PC-3 (cell line): ENCODE measurements at regions not wholly inside any gene's neighbourhood (a gene's known extent, or its start where the extent isn't known, plus 50 kb on each side); places are given as distances from the start of the nearest gene placed in this dataset.

Experiments
- ATAC-seq: fragments of 200-7000 bp; cut with Tn5 transposase; 2 replicates; pipeline ENCODE4 v1.9.1; 2020; ENCODE audit warnings: mild to moderate bottlenecking, moderate library complexity
- BruUV-seq: library from RNA; stranded (reverse); fragments of 400-500 nt; replicated peaks from 2 replicates; lab custom pipeline; 2021; lab: Mats Ljungman, UMichigan
- CTCF ChIA-PET: fragments of 300-600 bp; sonication (Branson Sonifier 250); formaldehyde crosslinking; loops from one replicate; lab custom pipeline; 2022; ENCODE audit warnings: antibody characterized with exemption; lab: Charles Lee
- POLR2A ChIA-PET: fragments of 300-600 bp; sonication (Branson Sonifier 250); formaldehyde crosslinking; loops from one replicate; lab custom pipeline; 2022; ENCODE audit warnings: antibody characterized with exemption; ENCODE audit not compliant: unreplicated experiment; lab: Charles Lee
- DNase-seq: peaks from one replicate; pipeline ENCODE4 v3.0.0-alpha.2; 2015
- H2AFZ ChIP-seq: fragments of 300-600 bp; sonication (generic); 2 replicates; pipeline ENCODE4 v1.6.0; 2016; ENCODE audit warnings: antibody characterized with exemption, low read length
- H3F3A ChIP-seq: fragments of 300-600 bp; sonication (generic); one replicate; pipeline ENCODE4 v1.6.0; 2017; ENCODE audit warnings: antibody characterized with exemption, low read length, control low read depth, mild to moderate bottlenecking; ENCODE audit not compliant: unreplicated experiment
- H3K27ac ChIP-seq: fragments of 300-600 bp; sonication (generic); 2 replicates; pipeline ENCODE4 v1.5.1; 2016; ENCODE audit warnings: mild to moderate bottlenecking, low read length
- H3K27me3 ChIP-seq: fragments of 300-600 bp; sonication (generic); 2 replicates; pipeline ENCODE4 v1.6.1; 2016; ENCODE audit warnings: low read length, mixed read lengths
- H3K36me3 ChIP-seq: fragments of 300-600 bp; sonication (generic); 2 replicates; pipeline ENCODE4 v1.6.1; 2016; ENCODE audit warnings: low read depth, mixed run types, low read length, mixed read lengths
- H3K4me1 ChIP-seq: fragments of 300-600 bp; sonication (generic); 2 replicates; pipeline ENCODE4 v1.5.1; 2016; ENCODE audit warnings: low read length; ENCODE audit not compliant: insufficient read depth
- H3K4me2 ChIP-seq: fragments of 300-600 bp; sonication (generic); 2 replicates; pipeline ENCODE4 v1.6.0; 2016; ENCODE audit warnings: low read length
- H3K4me3 ChIP-seq: fragments of 300-600 bp; sonication (generic); 2 replicates; pipeline ENCODE4 v1.5.1; 2016; ENCODE audit warnings: mild to moderate bottlenecking, low read length, mixed read lengths
- H3K79me2 ChIP-seq: fragments of 300-600 bp; sonication (generic); 2 replicates; pipeline ENCODE4 v1.6.1; 2017; ENCODE audit warnings: low read length, mixed read lengths
- H3K9ac ChIP-seq: fragments of 300-600 bp; sonication (generic); 2 replicates; pipeline ENCODE4 v1.6.0; 2016; ENCODE audit warnings: mild to moderate bottlenecking, low read length
- H3K9me2 ChIP-seq: fragments of 300-600 bp; sonication (generic); replicated peaks from 2 replicates; pipeline ENCODE4 v1.6.1; 2016; ENCODE audit warnings: mixed run types, low read length, mixed read lengths
- H3K9me3 ChIP-seq: fragments of 300-600 bp; sonication (generic); 2 replicates; pipeline ENCODE4 v1.6.1; 2016; ENCODE audit warnings: low read length, mixed read lengths
- H4K20me1 ChIP-seq: fragments of 300-600 bp; sonication (generic); 2 replicates; pipeline ENCODE4 v1.6.1; 2016; ENCODE audit warnings: low read length, mixed read lengths
- EZH2 ChIP-seq: fragments of 300-600 bp; sonication (generic); IDR thresholded peaks from one replicate; pipeline ENCODE4 v1.6.1; 2017; ENCODE audit warnings: antibody characterized with exemption, mild to moderate bottlenecking, low read length; ENCODE audit not compliant: unreplicated experiment
- EZH2phosphoT487 ChIP-seq: fragments of 300-600 bp; sonication (generic); IDR thresholded peaks from 2 replicates; pipeline ENCODE4 v1.6.1; 2018; ENCODE audit warnings: mild to moderate bottlenecking, antibody characterized with exemption, low read length, borderline replicate concordance
- intact Hi-C: fragments of 100-400 bp; cut with micrococcal nuclease; formaldehyde crosslinking; loops from 2 replicates; pipeline ENCODE4 v1.9.0; 2023
- TF ChIP-seq, protein P1 (sequence below): fragments of 300-600 bp; sonication (generic); conservative IDR thresholded peaks from 2 replicates; pipeline ENCODE4 v1.5.1; 2017; ENCODE audit warnings: antibody characterized with exemption, low read depth, mild to moderate bottlenecking, low read length

DNA sequence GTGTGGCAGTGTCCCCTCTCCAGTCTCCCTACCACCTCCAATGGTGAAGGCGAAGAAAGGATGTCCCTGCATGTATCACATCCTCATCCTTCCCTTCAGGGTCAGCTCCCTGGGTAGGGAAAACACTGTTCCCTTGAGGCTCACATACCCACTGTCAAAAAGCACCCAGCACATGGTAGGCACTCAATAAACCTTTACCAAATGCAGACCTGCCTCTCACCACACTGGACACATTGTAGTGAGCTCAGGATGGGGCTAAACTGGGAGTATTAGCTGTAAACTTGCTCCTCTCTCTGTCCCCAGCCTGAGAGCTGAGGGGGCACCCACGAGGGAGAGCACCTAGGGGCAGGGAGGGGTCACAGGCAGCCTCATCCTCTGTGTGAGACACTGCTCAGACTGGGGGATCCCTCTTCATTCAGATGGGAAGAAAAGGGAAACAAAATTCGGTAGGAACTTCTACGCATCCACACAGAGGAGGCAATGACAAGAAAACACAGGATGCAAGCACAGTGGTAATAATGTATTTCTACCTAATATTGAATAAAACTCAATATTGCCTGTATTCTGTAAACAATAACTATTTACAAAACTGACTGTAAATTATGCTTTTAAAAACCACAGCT, 101.6 kb upstream of the TOP3B start:
- no peak overlapping the region for H2AFZ ChIP-seq
- ChIA-PET POLR2A (no interaction called here), CTCF (no interaction called here)
- DNase-seq (no peak), ATAC-seq (no peak)
- H3K27ac ChIP-seq, result no peak overlapping the region
- BruUV-seq, result no TSS peak
- no peaks in the 10 kb centered on the region for H3K9me2 ChIP-seq
- TF ChIP-seq EZH2 (no peak), EZH2phosphoT487 (no peak)
- TF ChIP-seq, protein P1, sequence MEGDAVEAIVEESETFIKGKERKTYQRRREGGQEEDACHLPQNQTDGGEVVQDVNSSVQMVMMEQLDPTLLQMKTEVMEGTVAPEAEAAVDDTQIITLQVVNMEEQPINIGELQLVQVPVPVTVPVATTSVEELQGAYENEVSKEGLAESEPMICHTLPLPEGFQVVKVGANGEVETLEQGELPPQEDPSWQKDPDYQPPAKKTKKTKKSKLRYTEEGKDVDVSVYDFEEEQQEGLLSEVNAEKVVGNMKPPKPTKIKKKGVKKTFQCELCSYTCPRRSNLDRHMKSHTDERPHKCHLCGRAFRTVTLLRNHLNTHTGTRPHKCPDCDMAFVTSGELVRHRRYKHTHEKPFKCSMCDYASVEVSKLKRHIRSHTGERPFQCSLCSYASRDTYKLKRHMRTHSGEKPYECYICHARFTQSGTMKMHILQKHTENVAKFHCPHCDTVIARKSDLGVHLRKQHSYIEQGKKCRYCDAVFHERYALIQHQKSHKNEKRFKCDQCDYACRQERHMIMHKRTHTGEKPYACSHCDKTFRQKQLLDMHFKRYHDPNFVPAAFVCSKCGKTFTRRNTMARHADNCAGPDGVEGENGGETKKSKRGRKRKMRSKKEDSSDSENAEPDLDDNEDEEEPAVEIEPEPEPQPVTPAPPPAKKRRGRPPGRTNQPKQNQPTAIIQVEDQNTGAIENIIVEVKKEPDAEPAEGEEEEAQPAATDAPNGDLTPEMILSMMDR, result no peak
- H3K9ac ChIP-seq, result no peak overlapping the region
- no peaks in the 10 kb centered on the region for H3K9me3 ChIP-seq
- H3K4me3 ChIP-seq, result no peak overlapping the region
- H4K20me1 ChIP-seq, result no peaks in the 10 kb centered on the region
- H3K79me2 ChIP-seq, result no peaks in the 10 kb centered on the region
- no peaks in the 10 kb centered on the region for H3F3A ChIP-seq
- intact Hi-C loops, result no loop called here
- no peaks in the 10 kb centered on the region for H3K36me3 ChIP-seq
- peaks cover 10% of the 10 kb centered on the region; the same call in 1 of the 2 replicates for H3K27me3 ChIP-seq
- no peaks in the 10 kb centered on the region for H3K4me1 ChIP-seq
- no peak overlapping the region for H3K4me2 ChIP-seq

DNA sequence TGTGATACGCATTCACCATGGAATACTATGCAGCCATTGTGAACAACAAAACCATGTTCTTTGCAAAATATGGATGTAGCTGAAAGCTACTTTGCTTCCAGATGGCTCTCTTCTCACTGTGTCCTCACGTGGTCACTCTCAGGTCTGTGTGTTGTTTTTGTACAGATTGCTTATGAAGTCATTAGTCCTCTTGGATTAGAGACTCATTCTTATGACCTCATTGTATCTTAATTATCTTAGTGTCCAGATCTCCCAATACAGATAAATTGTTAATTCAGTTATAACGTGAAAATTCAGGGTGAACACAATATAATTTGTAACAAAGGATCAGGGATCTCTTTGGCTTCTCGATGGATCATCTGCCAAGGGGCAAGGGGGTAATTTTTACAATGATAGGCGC, 100.4 kb upstream of the TOP3B start:
- Histone ChIP-seq H3K27ac (no peak overlapping the region), H3K4me3 (no peak overlapping the region), H3F3A (no peaks in the 10 kb centered on the region), H3K36me3 (no peaks in the 10 kb centered on the region), H4K20me1 (no peaks in the 10 kb centered on the region), H3K79me2 (no peaks in the 10 kb centered on the region), H2AFZ (no peak overlapping the region), H3K4me1 (no peaks in the 10 kb centered on the region), H3K27me3 (peaks cover 7% of the 10 kb centered on the region; the same call in 1 of the 2 replicates), H3K9me2 (no peaks in the 10 kb centered on the region), H3K9me3 (no peaks in the 10 kb centered on the region), H3K9ac (no peak overlapping the region), H3K4me2 (no peak overlapping the region)
- TF ChIP-seq, protein P1, result no peak
- no peak for TF ChIP-seq EZH2
- no peak for TF ChIP-seq EZH2phosphoT487
- ChIA-PET CTCF (no interaction called here), POLR2A (no interaction called here)
- BruUV-seq, result no TSS peak
- ATAC-seq (no peak), DNase-seq (no peak)
- intact Hi-C loops, result no loop called here

DNA sequence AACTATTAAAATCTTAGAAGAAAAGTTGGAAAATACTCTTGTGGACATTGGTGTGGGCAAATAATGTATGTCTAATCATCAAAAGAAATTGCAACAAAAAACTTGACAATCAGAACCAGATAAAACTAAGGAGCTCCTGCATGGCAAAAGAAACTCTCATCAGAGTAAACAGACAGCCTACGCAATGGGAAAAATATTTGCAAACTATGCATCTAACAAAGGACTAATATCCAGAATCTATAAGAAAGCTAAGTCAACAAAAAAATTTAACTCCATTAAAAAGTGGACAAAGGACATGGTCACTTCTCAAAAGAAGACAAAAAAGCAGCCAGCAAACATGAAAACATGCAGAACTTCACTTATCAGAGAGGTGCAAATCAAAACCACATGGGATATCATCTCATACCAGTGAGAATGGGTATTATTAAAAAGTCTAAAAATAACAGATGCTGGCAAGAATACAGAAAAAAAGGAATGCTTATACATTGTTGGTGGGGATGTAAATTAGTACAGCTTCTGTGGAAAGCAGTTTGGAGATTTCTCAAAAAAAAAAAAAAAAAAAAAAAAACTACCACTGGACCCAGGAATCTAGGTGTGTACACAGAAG, 99.7 kb upstream of the TOP3B start:
- no TSS peak for BruUV-seq
- POLR2A ChIA-PET, result no interaction called here
- CTCF ChIA-PET, result no interaction called here

More for the DNA sequence above, 99.7 kb upstream of the TOP3B start:
- no peak overlapping the region for H3K4me3 ChIP-seq
- no peaks in the 10 kb centered on the region for H3K36me3 ChIP-seq
- TF ChIP-seq, protein P1, result no peak
- TF ChIP-seq EZH2phosphoT487, result no peak
- TF ChIP-seq EZH2, result no peak
- no peak overlapping the region for H3K27ac ChIP-seq
- ATAC-seq (no peak), DNase-seq (no peak)
- no peaks in the 10 kb centered on the region for H3K79me2 ChIP-seq
- H3K9me2 ChIP-seq, result no peaks in the 10 kb centered on the region
- H3K9me3 ChIP-seq, result no peaks in the 10 kb centered on the region
- no peak overlapping the region for H3K9ac ChIP-seq
- no peaks in the 10 kb centered on the region for H3F3A ChIP-seq
- intact Hi-C loops, result no loop called here
- H4K20me1 ChIP-seq, result no peaks in the 10 kb centered on the region
- H3K4me2 ChIP-seq, result no peak overlapping the region
- peaks cover 7% of the 10 kb centered on the region; the same call in 1 of the 2 replicates for H3K27me3 ChIP-seq
- no peaks in the 10 kb centered on the region for H3K4me1 ChIP-seq
- no peak overlapping the region for H2AFZ ChIP-seq
